Tibial artery (tissue), 4 donors: ENCODE measurements at regions not wholly inside any gene's neighbourhood (a gene's known extent, or its start where the extent isn't known, plus 50 kb on each side); places are given as distances from the start of the nearest gene placed in this dataset.

Source experiments
- DNase-seq, 2 donors: peaks; one replicate each; pipeline ENCODE4 v3.0.0-alpha.2; 2019
- H3K27ac ChIP-seq, 2 donors: fragments of 200-600 bp; sonication (generic) in 1 of 2; 1 replicate in 1 of 2; 2 replicates in 1 of 2; pipeline ENCODE4 v1.5.1; 2018 to 2019; ENCODE audit warnings: mild to moderate bottlenecking in 1 of 2
- H3K27me3 ChIP-seq, 2 donors: fragments of 200-600 bp; sonication (generic) in 1 of 2; one replicate each; pipeline versions ENCODE4 v1.5.1 to v1.6.0; 2016 to 2019
- H3K36me3 ChIP-seq, 3 donors: fragments of 200-600 bp; sonication (generic) in 2 of 3; one replicate each; pipeline ENCODE4 v1.5.1; 2016 to 2019; ENCODE audit warnings: mild to moderate bottlenecking in 2 of 3
- H3K4me1 ChIP-seq, 4 donors: fragments of 200-600 bp; sonication (generic) in 2 of 4; 1 replicate in 3 of 4; 2 replicates in 1 of 4; pipeline ENCODE4 v1.5.1; 2016 to 2019
- H3K4me3 ChIP-seq, 2 donors: fragments of 200-600 bp; sonication (generic) in 1 of 2; 1 replicate in 1 of 2; 2 replicates in 1 of 2; pipeline ENCODE4 v1.5.1; 2018 to 2019; ENCODE audit warnings: mild to moderate bottlenecking in 2 of 2
- H3K9me3 ChIP-seq, 3 donors: fragments of 200-600 bp; sonication (generic) in 1 of 3; one replicate each; pipeline ENCODE4 v1.5.1; 2016 to 2019
- intact Hi-C: fragments of 100-400 bp; cut with DNase I; formaldehyde crosslinking; loops from one replicate; pipeline ENCODE4 v1.15.0; 2023; ENCODE audit warnings: low total_unique reads
- TF ChIP-seq, protein P1 (sequence below), 2 experiments: fragments of 200-600 bp in 1 of 2; fragments of 450-650 bp in 1 of 2; IDR thresholded peaks; one replicate each; pipeline ENCODE4 v1.5.1; 2017 to 2019; ENCODE audit warnings: antibody characterized with exemption in 2 of 2, mild to moderate bottlenecking in 1 of 2, moderate library complexity in 1 of 2

GRCh38 chr4:178553201-178553600 lies 1111.0 kb upstream of the AGA start:
- no peak overlapping the region for H3K4me3 ChIP-seq
- H3K27me3 ChIP-seq: no peaks in the 10 kb centered on the region
- no peaks in the 10 kb centered on the region for H3K9me3 ChIP-seq
- H3K36me3 ChIP-seq: no peaks in the 10 kb centered on the region
- no peaks in the 10 kb centered on the region for H3K4me1 ChIP-seq
- intact Hi-C loops: no loop called here
- no peak for DNase-seq
- TF ChIP-seq, protein P1, sequence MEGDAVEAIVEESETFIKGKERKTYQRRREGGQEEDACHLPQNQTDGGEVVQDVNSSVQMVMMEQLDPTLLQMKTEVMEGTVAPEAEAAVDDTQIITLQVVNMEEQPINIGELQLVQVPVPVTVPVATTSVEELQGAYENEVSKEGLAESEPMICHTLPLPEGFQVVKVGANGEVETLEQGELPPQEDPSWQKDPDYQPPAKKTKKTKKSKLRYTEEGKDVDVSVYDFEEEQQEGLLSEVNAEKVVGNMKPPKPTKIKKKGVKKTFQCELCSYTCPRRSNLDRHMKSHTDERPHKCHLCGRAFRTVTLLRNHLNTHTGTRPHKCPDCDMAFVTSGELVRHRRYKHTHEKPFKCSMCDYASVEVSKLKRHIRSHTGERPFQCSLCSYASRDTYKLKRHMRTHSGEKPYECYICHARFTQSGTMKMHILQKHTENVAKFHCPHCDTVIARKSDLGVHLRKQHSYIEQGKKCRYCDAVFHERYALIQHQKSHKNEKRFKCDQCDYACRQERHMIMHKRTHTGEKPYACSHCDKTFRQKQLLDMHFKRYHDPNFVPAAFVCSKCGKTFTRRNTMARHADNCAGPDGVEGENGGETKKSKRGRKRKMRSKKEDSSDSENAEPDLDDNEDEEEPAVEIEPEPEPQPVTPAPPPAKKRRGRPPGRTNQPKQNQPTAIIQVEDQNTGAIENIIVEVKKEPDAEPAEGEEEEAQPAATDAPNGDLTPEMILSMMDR (IDR thresholded peaks at IDR 0.05): no peak
- no peak overlapping the region for H3K27ac ChIP-seq

- no peak for DNase-seq
- H3K27ac ChIP-seq: no peak overlapping the region
- H3K4me3 ChIP-seq: no peak overlapping the region
- no peaks in the 10 kb centered on the region for H3K9me3 ChIP-seq
- TF ChIP-seq, protein P1 (IDR thresholded peaks at IDR 0.05): no peak
- no peaks in the 10 kb centered on the region for H3K4me1 ChIP-seq
- H3K36me3 ChIP-seq: no peaks in the 10 kb centered on the region
- no peaks in the 10 kb centered on the region for H3K27me3 ChIP-seq
- intact Hi-C loops: no loop called here
These were observed 1112.1 kb upstream of the AGA start for GRCh38 chr4:178554352-178554751.

GRCh38 chr4:178556796-178557195 lies 1114.6 kb upstream of the AGA start:
- Histone ChIP-seq H3K4me3 (no peak overlapping the region), H3K27ac (no peak overlapping the region), H3K9me3 (no peaks in the 10 kb centered on the region), H3K27me3 (no peaks in the 10 kb centered on the region), H3K36me3 (no peaks in the 10 kb centered on the region), H3K4me1 (no peaks in the 10 kb centered on the region)
- TF ChIP-seq, protein P1 (IDR thresholded peaks at IDR 0.05): no peak
- DNase-seq: no peak
- intact Hi-C loops: no loop called here

- TF ChIP-seq, protein P1 (IDR thresholded peaks at IDR 0.05): no peak
- Histone ChIP-seq H3K36me3 (no peaks in the 10 kb centered on the region), H3K4me1 (no peaks in the 10 kb centered on the region), H3K27me3 (no peaks in the 10 kb centered on the region), H3K9me3 (no peaks in the 10 kb centered on the region), H3K4me3 (no peak overlapping the region), H3K27ac (no peak overlapping the region)
- intact Hi-C loops: no loop called here
- no peak for DNase-seq
These were observed 1135.7 kb upstream of the AGA start for GRCh38 chr4:178577933-178578332.

- DNase-seq: no peak
- Histone ChIP-seq H3K36me3 (no peaks in the 10 kb centered on the region), H3K9me3 (peaks cover 0 to 8% (median 0%) of the 10 kb centered on the region in 3 donors), H3K4me3 (no peak overlapping the region), H3K4me1 (no peaks in the 10 kb centered on the region), H3K27me3 (no peaks in the 10 kb centered on the region), H3K27ac (no peak overlapping the region)
- intact Hi-C loops: no loop called here
- TF ChIP-seq, protein P1 (IDR thresholded peaks at IDR 0.05): no peak
These were observed 1153.4 kb upstream of the AGA start for GRCh38 chr4:178595500-178596138.

DNA sequence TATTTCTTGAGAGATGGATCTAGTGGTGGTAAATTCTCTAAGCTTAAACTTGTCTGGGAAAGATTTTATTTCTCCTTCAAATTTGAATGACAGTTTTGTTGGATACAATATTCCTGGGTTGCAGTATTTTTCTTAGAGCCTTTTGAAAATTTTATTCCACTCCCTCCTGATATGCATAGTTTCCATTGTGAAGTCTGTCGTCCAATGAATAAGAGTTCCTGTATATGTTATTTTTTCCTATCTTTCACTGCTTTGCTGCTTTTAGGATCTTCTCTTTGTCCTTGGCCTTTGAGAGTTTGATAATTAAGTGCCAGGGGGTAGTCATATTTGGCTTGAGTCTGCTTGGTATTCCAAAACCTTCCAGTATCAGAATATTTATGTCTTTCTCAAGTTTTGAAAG lies 1156.4 kb upstream of the AGA start:
- no peak for DNase-seq
- H3K27ac ChIP-seq: no peak overlapping the region
- no peaks in the 10 kb centered on the region for H3K4me1 ChIP-seq
- H3K27me3 ChIP-seq: no peaks in the 10 kb centered on the region
- H3K4me3 ChIP-seq: no peak overlapping the region
- intact Hi-C loops: no loop called here
- no peaks in the 10 kb centered on the region for H3K36me3 ChIP-seq
- H3K9me3 ChIP-seq: peaks cover 0 to 8% (median 0%) of the 10 kb centered on the region in 3 donors
- TF ChIP-seq, protein P1 (IDR thresholded peaks at IDR 0.05): no peak
